Natural killer cell treated with Interleukin-12 subunit alpha and Interleukin-12 subunit beta and Interleukin-15 and Interleukin-18, amount 100 ng/mL, for 72 hours (primary cell): ENCODE measurements at regions not wholly inside any gene's neighbourhood (a gene's known extent, or its start where the extent isn't known, plus 50 kb on each side); places are given as distances from the start of the nearest gene placed in this dataset.

Experiments used
- ATAC-seq, 2 donors: fragments of 150-1000 bp; cut with Tn5 transposase in 1 of 2; sonication (Bioruptor Pico), chemical (Tn5 transposase) in 1 of 2; 2 replicates each; pipeline ENCODE4 v1.10.0; 2021
- DNase-seq: peaks from one replicate; pipeline ENCODE4 v3.0.0; 2022; ENCODE audit warnings: low spot score
- H3K27ac Mint-ChIP-seq, 2 donors: 1 replicate in 1 of 2; 2 replicates in 1 of 2; pipeline ENCODE4 v1.8.0; 2022; ENCODE audit warnings: mixed read lengths in 2 of 2, mild to moderate bottlenecking in 1 of 2, moderate library complexity in 1 of 2
- H3K27me3 Mint-ChIP-seq, 2 donors: 1 replicate in 1 of 2; 2 replicates in 1 of 2; pipeline ENCODE4 v1.8.0; 2022; ENCODE audit warnings: mixed read lengths in 2 of 2
- H3K36me3 Mint-ChIP-seq: one replicate; pipeline ENCODE4 v1.8.0; 2022; ENCODE audit warnings: mixed read lengths
- H3K4me1 Mint-ChIP-seq, 2 donors: 1 replicate in 1 of 2; 2 replicates in 1 of 2; pipeline ENCODE4 v1.8.0; 2022; ENCODE audit warnings: low read depth in 2 of 2, mixed read lengths in 2 of 2, mild to moderate bottlenecking in 1 of 2
- H3K4me3 Mint-ChIP-seq: one replicate; pipeline ENCODE4 v1.8.0; 2022; ENCODE audit warnings: mixed read lengths
- H3K9me3 Mint-ChIP-seq: 2 replicates; pipeline ENCODE4 v1.8.0; 2022; ENCODE audit warnings: mixed read lengths

DNA sequence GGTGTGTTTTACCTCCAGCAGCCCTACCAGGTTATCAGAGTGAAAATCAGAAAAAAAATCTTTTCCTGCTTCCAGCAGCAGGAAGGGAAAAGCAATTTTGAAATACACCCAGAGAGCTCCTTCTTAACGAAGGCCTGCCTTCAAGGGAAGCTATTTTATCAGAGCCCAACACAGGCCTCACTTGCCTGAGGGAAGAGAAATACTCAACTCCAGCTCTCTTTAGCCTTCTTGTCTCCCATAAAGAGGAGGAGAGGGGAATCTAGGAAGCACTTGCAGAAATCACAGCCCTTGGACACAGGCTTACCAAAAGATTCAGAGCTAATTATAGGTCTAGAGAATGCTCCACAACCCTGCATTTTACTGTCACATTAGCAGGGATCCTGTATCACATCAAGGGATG is 896.1 kb upstream of the CNTNAP5 start:
- Mint-ChIP-seq H3K27me3 (no peaks in the 10 kb centered on the region), H3K9me3 (peaks cover 4% of the 10 kb centered on the region), H3K36me3 (peaks cover 8% of the 10 kb centered on the region), H3K4me1 (no peaks in the 10 kb centered on the region), H3K27ac (no peak overlapping the region), H3K4me3 (no peak overlapping the region)
- no peak for DNase-seq
- no peak for ATAC-seq

DNA sequence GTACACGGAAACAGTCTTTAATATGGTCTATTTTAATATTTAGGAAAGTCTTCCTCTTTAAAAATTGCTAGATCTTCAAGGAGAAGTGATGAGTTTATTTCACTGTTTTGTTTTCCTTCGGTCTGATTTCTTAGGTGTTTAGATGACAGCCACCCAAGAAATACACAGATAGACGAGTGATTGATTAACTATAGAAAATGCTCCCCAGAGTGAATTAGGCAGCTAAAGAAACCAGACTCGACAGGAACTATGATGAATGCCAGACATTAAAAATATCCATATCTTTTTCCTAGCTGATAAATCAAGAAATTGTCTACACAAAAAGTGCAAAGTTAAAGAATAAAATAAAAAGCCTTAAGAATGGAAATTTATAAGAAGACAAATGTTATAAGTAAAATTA is 888.7 kb upstream of the CNTNAP5 start:
- Mint-ChIP-seq H3K4me1 (no peaks in the 10 kb centered on the region), H3K4me3 (no peak overlapping the region), H3K9me3 (peaks cover 8% of the 10 kb centered on the region), H3K27ac (no peak overlapping the region), H3K36me3 (peaks cover 5% of the 10 kb centered on the region), H3K27me3 (no peaks in the 10 kb centered on the region)
- ATAC-seq (no peak), DNase-seq (no peak)

DNA sequence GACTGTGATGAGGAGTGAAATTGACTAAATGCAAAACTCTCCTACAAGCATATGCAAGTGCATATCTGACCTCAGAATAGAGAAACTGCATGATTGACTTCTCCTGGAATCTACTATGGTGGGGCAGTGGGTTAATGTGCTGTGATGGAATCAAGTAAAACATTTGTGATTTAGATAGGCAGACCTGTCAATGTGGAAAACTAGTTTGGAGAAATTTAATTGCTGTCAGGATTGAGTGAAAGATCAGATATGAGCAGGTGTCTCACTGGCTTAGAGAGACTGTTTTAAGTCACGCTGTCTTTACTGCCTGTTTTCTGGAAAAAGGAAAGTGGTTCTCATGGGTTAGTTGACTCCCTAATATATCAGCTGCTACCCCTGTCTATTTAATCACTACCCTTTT is 881.0 kb upstream of the CNTNAP5 start:
- H3K9me3 Mint-ChIP-seq, result peaks cover 20% of the 10 kb centered on the region
- no peak overlapping the region for H3K27ac Mint-ChIP-seq
- no peaks in the 10 kb centered on the region for H3K4me1 Mint-ChIP-seq
- H3K4me3 Mint-ChIP-seq, result no peak overlapping the region
- ATAC-seq (no peak), DNase-seq (no peak)
- H3K36me3 Mint-ChIP-seq, result no peaks in the 10 kb centered on the region
- H3K27me3 Mint-ChIP-seq, result no peaks in the 10 kb centered on the region

DNA sequence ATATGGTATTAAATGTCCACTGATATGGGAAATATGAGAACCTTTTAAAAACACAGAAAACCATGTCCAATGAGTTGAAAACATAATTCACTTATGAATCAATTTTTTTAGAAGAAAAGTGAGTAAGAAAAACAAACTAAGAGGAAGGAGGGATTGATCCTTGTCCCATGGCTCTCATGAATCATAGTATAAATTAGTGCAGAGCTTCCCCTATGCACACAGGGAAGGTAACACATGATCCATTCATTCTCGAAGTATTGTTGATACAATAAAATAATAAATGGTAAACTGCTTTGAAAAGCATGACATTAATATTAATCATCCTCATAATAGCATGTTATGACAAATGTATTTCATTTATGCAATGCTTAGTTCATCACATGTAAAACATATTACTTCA is 872.0 kb upstream of the CNTNAP5 start:
- peaks cover 3% of the 10 kb centered on the region for H3K9me3 Mint-ChIP-seq
- H3K27ac Mint-ChIP-seq, result no peak overlapping the region
- ATAC-seq (no peak), DNase-seq (no peak)
- H3K4me1 Mint-ChIP-seq, result no peaks in the 10 kb centered on the region
- H3K27me3 Mint-ChIP-seq, result no peaks in the 10 kb centered on the region
- no peak overlapping the region for H3K4me3 Mint-ChIP-seq
- no peaks in the 10 kb centered on the region for H3K36me3 Mint-ChIP-seq

DNA sequence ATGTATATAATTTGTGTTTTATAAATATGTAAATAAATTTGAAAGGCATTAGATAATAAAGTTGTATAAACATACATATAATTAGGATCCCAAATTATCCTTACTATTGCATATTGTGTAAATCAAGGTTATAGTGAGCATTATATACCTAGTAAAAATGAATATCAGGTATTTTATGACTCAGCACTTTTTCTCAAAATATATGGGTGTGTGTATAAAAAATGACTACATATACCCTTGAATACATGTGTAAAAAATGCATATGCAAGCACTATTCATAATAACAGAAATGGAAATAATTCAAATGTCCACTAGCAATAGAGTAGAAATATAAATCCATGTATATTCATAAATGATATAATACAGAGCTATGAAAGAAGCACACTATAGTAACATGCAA is 870.9 kb upstream of the CNTNAP5 start:
- Mint-ChIP-seq H3K27me3 (no peaks in the 10 kb centered on the region), H3K9me3 (peaks cover 6% of the 10 kb centered on the region), H3K27ac (no peak overlapping the region), H3K4me3 (no peak overlapping the region), H3K4me1 (no peaks in the 10 kb centered on the region), H3K36me3 (no peaks in the 10 kb centered on the region)
- ATAC-seq (no peak), DNase-seq (no peak)

DNA sequence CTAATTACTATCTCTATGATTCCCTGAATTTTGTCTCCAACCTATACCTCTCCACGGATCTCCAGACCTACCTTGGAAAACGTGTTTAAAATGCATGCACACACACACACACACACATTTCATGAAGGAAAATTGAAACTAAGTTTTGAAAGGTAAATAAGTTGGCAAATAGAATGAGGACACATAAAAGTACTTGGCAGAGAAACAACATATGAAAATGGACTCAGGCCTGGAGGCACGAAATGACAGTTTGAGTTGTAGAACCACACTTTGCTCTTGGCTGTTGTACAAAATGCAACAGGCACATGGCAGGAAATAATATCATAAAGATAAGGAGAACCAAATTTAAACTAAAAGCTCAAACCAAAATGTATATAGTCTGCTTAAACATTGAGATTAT is 868.1 kb upstream of the CNTNAP5 start:
- Mint-ChIP-seq H3K4me1 (no peaks in the 10 kb centered on the region), H3K27ac (no peak overlapping the region), H3K9me3 (peaks cover 12% of the 10 kb centered on the region), H3K27me3 (no peaks in the 10 kb centered on the region), H3K36me3 (no peaks in the 10 kb centered on the region), H3K4me3 (no peak overlapping the region)
- no peak for ATAC-seq
- DNase-seq, result no peak

DNA sequence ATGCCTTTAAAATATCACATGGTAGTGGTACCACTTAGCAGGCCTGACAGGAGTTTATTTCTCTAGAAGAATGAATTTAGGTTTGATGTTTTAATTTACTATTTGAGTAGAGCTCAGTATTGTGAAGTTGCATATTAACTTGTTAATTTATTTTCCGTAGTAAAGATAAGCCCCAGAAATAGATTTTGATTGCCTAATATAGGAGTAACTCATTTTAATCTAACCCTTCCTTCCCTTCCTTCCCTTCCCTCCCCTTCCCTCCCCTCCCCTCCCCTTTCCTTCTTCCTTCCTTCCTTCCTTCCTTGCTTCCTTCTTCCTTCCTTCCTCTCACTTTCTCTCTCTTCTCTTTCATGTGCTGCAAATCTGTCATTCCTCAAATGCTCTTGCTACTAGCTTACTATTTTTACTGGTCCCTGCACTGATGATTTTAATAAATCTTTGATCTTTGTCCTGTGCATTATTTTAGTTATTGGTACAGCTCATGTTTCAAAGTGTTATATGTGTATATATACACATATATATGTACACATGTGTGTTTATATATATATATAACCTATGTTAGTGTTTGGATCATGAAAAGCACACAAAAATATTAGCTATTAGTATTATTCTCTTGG is 862.6 kb upstream of the CNTNAP5 start:
- DNase-seq, result no peak
- H3K36me3 Mint-ChIP-seq, result no peaks in the 10 kb centered on the region
- H3K4me1 Mint-ChIP-seq, result no peaks in the 10 kb centered on the region
- peaks cover 20% of the 10 kb centered on the region for H3K9me3 Mint-ChIP-seq
- H3K4me3 Mint-ChIP-seq, result no peak overlapping the region
- H3K27me3 Mint-ChIP-seq, result no peaks in the 10 kb centered on the region
- H3K27ac Mint-ChIP-seq, result no peak overlapping the region
- no peak for ATAC-seq

DNA sequence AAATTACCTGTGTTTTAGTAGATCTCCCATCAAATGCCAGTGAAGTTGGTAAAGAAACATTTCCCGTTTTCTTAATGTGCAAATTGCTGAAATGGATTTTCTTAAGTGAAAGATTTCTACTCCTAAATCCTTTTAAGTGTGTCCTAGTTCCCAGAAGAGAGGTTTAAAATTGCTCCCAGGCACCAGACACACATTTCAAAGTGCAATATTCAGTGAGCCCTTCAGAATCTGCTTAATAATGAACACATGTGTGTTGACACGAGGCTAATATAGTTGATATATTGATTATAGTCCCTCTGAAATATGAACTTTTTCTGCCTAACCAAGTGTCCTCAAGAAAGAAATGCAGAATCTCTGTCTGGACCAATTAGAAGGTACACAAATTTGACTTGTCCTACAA is 861.7 kb upstream of the CNTNAP5 start:
- ATAC-seq (no peak), DNase-seq (no peak)
- Mint-ChIP-seq H3K4me3 (no peak overlapping the region), H3K36me3 (no peaks in the 10 kb centered on the region), H3K4me1 (no peaks in the 10 kb centered on the region), H3K27me3 (no peaks in the 10 kb centered on the region), H3K9me3 (peaks cover 23% of the 10 kb centered on the region), H3K27ac (no peak overlapping the region)

DNA sequence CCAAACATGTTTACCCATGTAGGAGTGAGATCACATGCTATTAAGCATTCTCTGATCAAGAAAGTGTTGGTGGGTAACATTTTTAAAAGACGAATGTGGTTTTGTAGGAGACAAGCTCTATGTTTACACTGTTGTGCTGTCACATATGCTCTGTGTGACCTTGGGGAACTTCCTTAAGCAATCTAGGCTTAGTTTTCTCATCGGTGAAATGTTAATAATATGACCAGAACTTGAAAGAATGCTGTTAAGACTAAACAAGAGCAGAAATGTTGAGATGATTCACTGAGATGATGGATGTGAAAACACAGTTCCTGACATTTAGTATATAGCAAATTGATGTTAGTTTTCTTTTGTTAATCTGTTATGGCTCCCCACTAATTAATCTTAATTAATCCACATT is 860.9 kb upstream of the CNTNAP5 start:
- ATAC-seq (no peak), DNase-seq (no peak)
- Mint-ChIP-seq H3K9me3 (peaks cover 23% of the 10 kb centered on the region), H3K27ac (no peak overlapping the region), H3K27me3 (no peaks in the 10 kb centered on the region), H3K36me3 (no peaks in the 10 kb centered on the region), H3K4me3 (no peak overlapping the region), H3K4me1 (no peaks in the 10 kb centered on the region)

DNA sequence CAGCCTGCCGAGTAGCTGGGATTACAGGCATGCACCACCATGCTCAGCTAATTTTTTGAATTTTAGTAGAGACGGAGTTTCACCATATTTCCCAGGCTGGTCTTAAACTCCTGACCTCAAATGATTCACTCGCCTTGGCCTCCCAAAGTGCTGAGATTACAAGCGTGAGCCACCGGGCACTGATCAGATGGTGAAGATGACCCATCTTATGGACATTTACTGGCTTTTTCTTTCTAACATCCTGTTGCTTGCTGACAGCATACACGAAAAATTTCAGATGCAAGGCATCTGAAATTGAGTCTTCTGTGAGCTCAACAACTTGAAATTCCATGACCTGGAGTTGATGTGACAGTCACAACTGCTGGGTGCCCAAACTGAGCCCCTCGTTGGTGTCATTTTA is 859.5 kb upstream of the CNTNAP5 start:
- no peak overlapping the region for H3K27ac Mint-ChIP-seq
- H3K4me1 Mint-ChIP-seq, result no peaks in the 10 kb centered on the region
- H3K4me3 Mint-ChIP-seq, result no peak overlapping the region
- H3K9me3 Mint-ChIP-seq, result peaks cover 25% of the 10 kb centered on the region
- peaks cover 5% of the 10 kb centered on the region for H3K36me3 Mint-ChIP-seq
- no peaks in the 10 kb centered on the region for H3K27me3 Mint-ChIP-seq
- no peak for ATAC-seq
- DNase-seq, result no peak

DNA sequence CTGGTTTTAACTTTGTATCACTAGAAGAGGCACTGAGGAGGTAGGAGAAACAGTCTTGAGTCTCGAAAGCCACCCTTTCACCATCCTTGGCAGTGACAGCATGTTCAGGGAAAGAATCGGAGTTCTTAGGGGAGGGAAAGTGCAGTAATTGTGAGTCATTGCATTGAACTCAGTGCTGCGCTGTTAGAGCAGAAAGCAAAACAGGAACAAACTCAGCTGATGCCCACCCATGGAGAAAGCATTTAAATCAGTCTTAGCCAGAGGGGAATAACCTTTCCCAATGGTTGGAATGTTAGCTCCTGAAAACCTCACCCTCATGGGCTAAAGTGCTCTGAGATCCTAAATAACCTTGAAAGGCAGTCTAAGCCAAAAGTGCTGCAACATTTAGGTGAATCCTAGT is 845.6 kb upstream of the CNTNAP5 start:
- H3K4me1 Mint-ChIP-seq, result no peaks in the 10 kb centered on the region
- peaks cover 13% of the 10 kb centered on the region for H3K9me3 Mint-ChIP-seq
- no peak overlapping the region for H3K4me3 Mint-ChIP-seq
- ATAC-seq, result no peak
- H3K27me3 Mint-ChIP-seq, result no peaks in the 10 kb centered on the region
- no peak for DNase-seq
- H3K36me3 Mint-ChIP-seq, result peaks cover 5% of the 10 kb centered on the region
- no peak overlapping the region for H3K27ac Mint-ChIP-seq

DNA sequence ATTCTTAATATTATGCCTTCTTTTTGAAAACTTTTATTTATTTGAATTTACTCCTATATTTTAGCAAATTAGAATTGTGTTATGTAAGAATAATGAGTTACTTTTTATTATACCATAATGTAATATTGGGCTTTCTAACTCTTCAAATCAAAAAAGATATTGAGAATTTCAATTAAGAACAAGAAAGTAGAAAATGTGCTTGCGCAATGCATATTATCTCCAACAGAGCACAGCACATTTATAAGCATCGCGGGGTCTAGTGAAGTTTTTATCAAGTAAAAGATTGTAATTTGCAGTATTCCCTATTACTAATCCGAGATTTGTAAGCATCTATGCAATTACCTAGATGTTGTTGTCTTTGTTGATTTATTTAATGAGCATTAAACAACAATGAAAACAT is 829.1 kb upstream of the CNTNAP5 start:
- H3K4me3 Mint-ChIP-seq, result no peak overlapping the region
- no peak for ATAC-seq
- peaks cover 8% of the 10 kb centered on the region for H3K36me3 Mint-ChIP-seq
- H3K4me1 Mint-ChIP-seq, result no peaks in the 10 kb centered on the region
- no peak overlapping the region for H3K27ac Mint-ChIP-seq
- no peaks in the 10 kb centered on the region for H3K27me3 Mint-ChIP-seq
- DNase-seq, result no peak
- H3K9me3 Mint-ChIP-seq, result peaks cover 24% of the 10 kb centered on the region

DNA sequence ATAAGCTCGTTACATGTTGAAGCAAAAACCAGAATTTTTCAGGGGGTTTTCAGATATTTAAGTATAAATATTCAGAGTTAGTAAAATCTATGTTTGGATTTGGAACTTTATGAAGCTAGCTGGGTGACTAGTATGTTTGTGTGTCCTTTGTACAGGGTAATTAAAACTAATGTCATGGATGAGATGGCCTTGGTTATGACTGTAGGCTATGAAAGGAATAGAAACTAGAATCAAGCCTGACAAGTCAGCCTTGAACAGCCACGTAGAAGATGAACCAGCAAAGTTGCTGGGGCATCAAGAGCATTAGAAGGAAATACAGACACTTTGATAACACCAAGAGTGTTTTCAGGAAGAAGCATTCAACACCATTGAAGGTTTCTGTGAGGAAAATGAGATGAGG is 825.1 kb upstream of the CNTNAP5 start:
- Mint-ChIP-seq H3K4me3 (no peak overlapping the region), H3K9me3 (peaks cover 27% of the 10 kb centered on the region), H3K36me3 (peaks cover 1% of the 10 kb centered on the region), H3K4me1 (no peaks in the 10 kb centered on the region), H3K27ac (no peak overlapping the region), H3K27me3 (no peaks in the 10 kb centered on the region)
- ATAC-seq, result no peak
- DNase-seq, result no peak

DNA sequence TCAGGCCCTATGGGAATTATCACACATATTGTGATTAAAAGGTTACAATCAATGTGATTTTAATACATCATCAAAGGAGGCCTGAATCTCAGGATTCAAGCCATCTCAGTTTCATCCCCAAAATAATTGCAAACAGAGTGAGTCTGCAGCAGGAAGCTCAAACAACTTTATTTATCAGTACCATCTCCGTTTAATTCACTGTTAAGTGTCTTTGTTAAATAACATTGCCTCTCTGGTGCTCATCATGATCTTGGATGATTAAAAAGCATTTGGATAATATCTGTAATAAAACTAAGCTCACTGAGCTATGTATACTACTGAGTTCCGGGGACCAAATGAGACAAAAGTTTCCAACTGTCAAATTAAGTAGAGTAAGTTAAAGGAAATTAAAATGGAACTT is 817.8 kb upstream of the CNTNAP5 start:
- H3K27ac Mint-ChIP-seq, result no peak overlapping the region

DNA sequence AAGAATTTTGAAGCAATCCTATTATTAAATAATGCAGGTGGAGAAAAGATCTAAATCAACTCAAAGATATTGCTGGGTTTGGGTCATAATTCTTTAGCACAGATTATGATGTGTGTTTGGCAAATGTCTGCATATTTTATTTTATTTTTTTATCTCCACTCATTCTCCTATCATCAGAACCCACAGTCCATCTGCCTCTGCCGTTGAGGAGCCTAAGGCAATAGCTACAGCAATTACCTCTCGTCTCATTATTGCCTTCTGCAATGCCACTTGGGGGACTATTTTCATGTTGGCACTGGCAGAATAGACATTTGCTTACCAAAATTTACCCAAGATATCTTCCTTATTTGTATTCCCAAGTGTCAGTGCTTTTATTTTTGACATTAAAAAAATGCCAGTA is 815.9 kb upstream of the CNTNAP5 start:
- ATAC-seq (no peak), DNase-seq (no peak)
- H3K27ac Mint-ChIP-seq, result no peak overlapping the region
- no peak overlapping the region for H3K4me3 Mint-ChIP-seq
- H3K36me3 Mint-ChIP-seq, result no peaks in the 10 kb centered on the region
- no peaks in the 10 kb centered on the region for H3K27me3 Mint-ChIP-seq
- H3K9me3 Mint-ChIP-seq, result peaks cover 6% of the 10 kb centered on the region
- no peaks in the 10 kb centered on the region for H3K4me1 Mint-ChIP-seq

More for the DNA sequence above, 817.8 kb upstream of the CNTNAP5 start:
- ATAC-seq, result no peak
- no peaks in the 10 kb centered on the region for H3K36me3 Mint-ChIP-seq
- no peaks in the 10 kb centered on the region for H3K27me3 Mint-ChIP-seq
- no peak overlapping the region for H3K4me3 Mint-ChIP-seq
- no peak for DNase-seq
- H3K4me1 Mint-ChIP-seq, result no peaks in the 10 kb centered on the region
- peaks cover 19% of the 10 kb centered on the region for H3K9me3 Mint-ChIP-seq
